GM10248 (cell line): ENCODE measurements at regions not wholly inside any gene's neighbourhood (a gene's known extent, or its start where the extent isn't known, plus 50 kb on each side); places are given as distances from the start of the nearest gene placed in this dataset.

Experiments
- CTCF ChIA-PET: fragments of 300-600 bp; sonication (Branson Sonifier 250); formaldehyde crosslinking; extraction: SDS; loops from one replicate; lab custom pipeline; 2021; ENCODE audit warnings: antibody characterized with exemption; lab: Yijun Ruan, JAX
- POLR2A ChIA-PET: fragments of 350-650 bp; sonication (Branson Sonifier 250); formaldehyde crosslinking; extraction: SDS; loops from one replicate; lab custom pipeline; 2020; ENCODE audit warnings: antibody characterized with exemption; lab: Yijun Ruan, JAX
- DNase-seq: peaks from one replicate; pipeline ENCODE4 v3.0.0; 2012; ENCODE audit errors: extremely low spot score
- CTCF ChIP-seq: IDR thresholded peaks from 2 replicates; pipeline ENCODE4 v1.5.1; 2012; ENCODE audit warnings: mild to moderate bottlenecking, low read depth; ENCODE audit errors: extremely low read depth, missing control alignments, control extremely low read depth

- TF ChIP-seq CTCF = no peak
- ChIA-PET POLR2A (no interaction called here), CTCF (no interaction called here)
- DNase-seq = no peak
Observed at GRCh38 chr9:115411993-115412452, 294.1 kb upstream of the TNC start.

- POLR2A ChIA-PET = no interaction called here
- no peak for TF ChIP-seq CTCF
- CTCF ChIA-PET = no interaction called here
- no peak for DNase-seq
Observed at GRCh38 chr9:115412656-115413055, 294.7 kb upstream of the TNC start.

- peak; percentile 10 for DNase-seq
- TF ChIP-seq CTCF = no peak
- ChIA-PET CTCF (no interaction called here), POLR2A (no interaction called here)
Observed at GRCh38 chr9:115413304-115413703, 295.3 kb upstream of the TNC start.

- ChIA-PET CTCF (no interaction called here), POLR2A (no interaction called here)
- no peak for DNase-seq
- TF ChIP-seq CTCF = no peak
Observed at GRCh38 chr9:115413766-115414382, 295.9 kb upstream of the TNC start.

GRCh38 chr9:115414561-115414960 lies 296.6 kb upstream of the TNC start:
- ChIA-PET POLR2A (no interaction called here), CTCF (no interaction called here)
- no peak for DNase-seq
- no peak for TF ChIP-seq CTCF

GRCh38 chr9:115415450-115415849 lies 297.5 kb upstream of the TNC start:
- TF ChIP-seq CTCF = no peak
- DNase-seq = no peak
- ChIA-PET CTCF (no interaction called here), POLR2A (no interaction called here)
